Left renal pelvis (tissue), 4 donors: ENCODE measurements at regions not wholly inside any gene's neighbourhood (a gene's known extent, or its start where the extent isn't known, plus 50 kb on each side); places are given as distances from the start of the nearest gene placed in this dataset.

Source experiments
- DNase-seq, 4 donors: peaks; one replicate each; pipeline ENCODE4 v3.0.0-alpha.2; 2013; ENCODE audit warnings: low read depth in 4 of 4, low spot score in 3 of 4

- no peak for DNase-seq
These were observed 553.6 kb downstream of the PTPRU start for GRCh38 chr1:29789910-29790247.

- no peak for DNase-seq
These were observed 553.0 kb downstream of the PTPRU start for GRCh38 chr1:29789221-29789909.

GRCh38 chr1:29786791-29787732, 550.7 kb downstream of the PTPRU start:
- no peak for DNase-seq

GRCh38 chr1:29786195-29786594, 549.9 kb downstream of the PTPRU start:
- no peak for DNase-seq

GRCh38 chr1:29785554-29785953, 549.2 kb downstream of the PTPRU start:
- DNase-seq: no peak

GRCh38 chr1:29785137-29785527, 548.8 kb downstream of the PTPRU start:
- DNase-seq: no peak

- DNase-seq: no peak
These were observed 548.2 kb downstream of the PTPRU start for GRCh38 chr1:29784276-29785136.

GRCh38 chr1:29783508-29784275, 547.4 kb downstream of the PTPRU start:
- DNase-seq: no peak

- DNase-seq: no peak
These were observed 546.7 kb downstream of the PTPRU start for GRCh38 chr1:29782846-29783507.

GRCh38 chr1:29779146-29779545, 542.8 kb downstream of the PTPRU start:
- no peak for DNase-seq

- no peak for DNase-seq
These were observed 541.2 kb downstream of the PTPRU start for GRCh38 chr1:29777522-29777921.

- DNase-seq: no peak
These were observed 538.0 kb downstream of the PTPRU start for GRCh38 chr1:29774355-29774754.

GRCh38 chr1:29772584-29773100, 536.3 kb downstream of the PTPRU start:
- DNase-seq: no peak

GRCh38 chr1:29767769-29768425, 531.6 kb downstream of the PTPRU start:
- DNase-seq: no peak

- DNase-seq: no peak
These were observed 530.9 kb downstream of the PTPRU start for GRCh38 chr1:29767088-29767685.

- no peak for DNase-seq
These were observed 526.3 kb downstream of the PTPRU start for GRCh38 chr1:29762635-29763034.

GRCh38 chr1:29761159-29761928, 525.0 kb downstream of the PTPRU start:
- DNase-seq: no peak

- no peak for DNase-seq
These were observed 523.8 kb downstream of the PTPRU start for GRCh38 chr1:29760067-29760564.
